Lower leg skin (tissue), 4 donors: ENCODE measurements at regions not wholly inside any gene's neighbourhood (a gene's known extent, or its start where the extent isn't known, plus 50 kb on each side); places are given as distances from the start of the nearest gene placed in this dataset.

Source experiments
- DNase-seq, 2 donors: peaks; one replicate each; pipeline ENCODE4 v3.0.0-alpha.2; 2019; ENCODE audit warnings: low spot score in 2 of 2
- H3K4me3 ChIP-seq: fragments of 200-600 bp; sonication (generic); 2 replicates; pipeline ENCODE4 v1.5.1; 2017; ENCODE audit warnings: mild to moderate bottlenecking, low read depth; ENCODE audit not compliant: poor library complexity, severe bottlenecking
- CTCF ChIP-seq, 3 donors: fragments of 450-650 bp; IDR thresholded peaks; one replicate each; pipeline ENCODE4 v1.5.1; 2016; ENCODE audit warnings: antibody characterized with exemption in 3 of 3, mild to moderate bottlenecking in 3 of 3, moderate library complexity in 2 of 3
- POLR2A ChIP-seq, 2 donors: fragments of 450-650 bp; IDR thresholded peaks; one replicate each; pipeline ENCODE4 v1.6.1; 2016 to 2017; ENCODE audit warnings: antibody characterized with exemption in 2 of 2, mild to moderate bottlenecking in 1 of 2, moderate library complexity in 1 of 2
- WGBS, 2 donors: methylation state at CpG; one replicate each; pipeline ENCODE4 v1.1.5; 2018; 5-methylcytosine and 5-hydroxymethylcytosine counted together
- intact Hi-C: fragments of 100-400 bp; cut with DNase I; formaldehyde crosslinking; loops from one replicate; pipeline ENCODE4 v1.15.0; 2023; ENCODE audit warnings: low total_unique reads
- microRNA-seq, 2 donors: library from miRNA; unstranded; fragments of <30 nt; microRNA quantifications; one replicate each; pipeline ENCODE4, GENCODE V29; 2016; ENCODE audit warnings: borderline replicate concordance in 2 of 2, borderline number of aligned reads in 1 of 2

DNA sequence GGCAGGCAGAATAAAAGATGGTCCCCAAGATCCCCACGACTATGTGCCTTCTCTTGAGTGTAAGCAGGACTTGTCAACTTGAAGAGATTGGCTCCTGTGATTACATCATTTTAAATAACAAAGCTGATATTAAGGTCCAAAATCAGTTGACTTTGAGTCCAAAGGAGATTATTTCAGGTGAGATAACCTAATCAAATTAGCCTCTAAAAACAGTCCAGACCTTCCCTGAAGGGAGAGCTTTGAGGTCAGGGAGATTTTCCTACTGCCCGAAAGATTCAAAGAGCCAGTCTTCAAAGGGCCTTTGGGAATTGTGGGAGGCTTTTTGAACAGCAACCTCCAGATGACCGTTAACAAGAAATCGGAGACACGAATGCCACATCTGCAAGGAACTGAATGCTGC is 51.5 kb upstream of the NCAM2 start:
- no peak for DNase-seq
- intact Hi-C loops, result no loop called here
- TF ChIP-seq POLR2A (IDR thresholded peaks at IDR 0.05) (no peak), CTCF (IDR thresholded peaks at IDR 0.05) (no peak)
- H3K4me3 ChIP-seq, result no peak overlapping the region
- WGBS, 2 donors, result 80 to 84% methylated on average over 5 of the region's 5 CpGs

Small RNAs in the stretch of these regions (microRNA-seq; reads per million reads assigned to microRNA genes)
- gene MIR548X, result 0 reads per million in 2 donors
